GM12864 (cell line): ENCODE measurements at regions not wholly inside any gene's neighbourhood (a gene's known extent, or its start where the extent isn't known, plus 50 kb on each side); places are given as distances from the start of the nearest gene placed in this dataset.
A peak's percentile ranks its signal among the peaks of the same experiment; 100 is the strongest.

Source experiments
- DNase-seq: peaks from one replicate; pipeline ENCODE4 v3.0.0-alpha.2; 2011; ENCODE audit warnings: low read depth
- H3K4me3 ChIP-seq: 2 replicates; pipeline ENCODE4 v1.5.1; 2011; ENCODE audit warnings: mild to moderate bottlenecking, low read depth, low read length, control low read depth
- TF ChIP-seq, protein P1 (sequence below): IDR thresholded peaks from 2 replicates; pipeline ENCODE4 v1.5.1; 2011; ENCODE audit warnings: low read depth, mild to moderate bottlenecking, moderate library complexity, low read length, control low read depth, inconsistent platforms; ENCODE audit errors: missing control alignments

DNA sequence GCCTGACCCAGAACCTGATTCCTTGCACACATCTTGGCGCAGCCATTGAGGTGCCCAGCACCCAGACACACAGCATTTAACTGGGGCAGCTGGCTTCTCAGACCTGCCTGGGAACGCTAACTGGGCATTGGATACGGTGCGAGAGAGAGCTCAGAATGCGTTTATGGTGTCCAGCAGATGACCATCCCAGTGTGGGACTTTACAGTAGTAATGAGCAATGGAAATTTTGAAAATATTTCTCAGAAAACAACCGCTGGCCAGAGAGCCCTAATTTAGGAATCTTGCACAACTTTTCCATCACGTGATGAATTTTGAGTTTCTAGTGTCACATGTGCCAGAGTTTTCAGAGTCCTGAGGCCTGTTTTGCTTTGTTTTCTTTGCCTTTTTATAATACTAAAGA lies 78.2 kb upstream of the SEC61G start:
- DNase-seq = no peak
- TF ChIP-seq, protein P1, sequence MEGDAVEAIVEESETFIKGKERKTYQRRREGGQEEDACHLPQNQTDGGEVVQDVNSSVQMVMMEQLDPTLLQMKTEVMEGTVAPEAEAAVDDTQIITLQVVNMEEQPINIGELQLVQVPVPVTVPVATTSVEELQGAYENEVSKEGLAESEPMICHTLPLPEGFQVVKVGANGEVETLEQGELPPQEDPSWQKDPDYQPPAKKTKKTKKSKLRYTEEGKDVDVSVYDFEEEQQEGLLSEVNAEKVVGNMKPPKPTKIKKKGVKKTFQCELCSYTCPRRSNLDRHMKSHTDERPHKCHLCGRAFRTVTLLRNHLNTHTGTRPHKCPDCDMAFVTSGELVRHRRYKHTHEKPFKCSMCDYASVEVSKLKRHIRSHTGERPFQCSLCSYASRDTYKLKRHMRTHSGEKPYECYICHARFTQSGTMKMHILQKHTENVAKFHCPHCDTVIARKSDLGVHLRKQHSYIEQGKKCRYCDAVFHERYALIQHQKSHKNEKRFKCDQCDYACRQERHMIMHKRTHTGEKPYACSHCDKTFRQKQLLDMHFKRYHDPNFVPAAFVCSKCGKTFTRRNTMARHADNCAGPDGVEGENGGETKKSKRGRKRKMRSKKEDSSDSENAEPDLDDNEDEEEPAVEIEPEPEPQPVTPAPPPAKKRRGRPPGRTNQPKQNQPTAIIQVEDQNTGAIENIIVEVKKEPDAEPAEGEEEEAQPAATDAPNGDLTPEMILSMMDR = no peak
- no peak overlapping the region for H3K4me3 ChIP-seq

DNA sequence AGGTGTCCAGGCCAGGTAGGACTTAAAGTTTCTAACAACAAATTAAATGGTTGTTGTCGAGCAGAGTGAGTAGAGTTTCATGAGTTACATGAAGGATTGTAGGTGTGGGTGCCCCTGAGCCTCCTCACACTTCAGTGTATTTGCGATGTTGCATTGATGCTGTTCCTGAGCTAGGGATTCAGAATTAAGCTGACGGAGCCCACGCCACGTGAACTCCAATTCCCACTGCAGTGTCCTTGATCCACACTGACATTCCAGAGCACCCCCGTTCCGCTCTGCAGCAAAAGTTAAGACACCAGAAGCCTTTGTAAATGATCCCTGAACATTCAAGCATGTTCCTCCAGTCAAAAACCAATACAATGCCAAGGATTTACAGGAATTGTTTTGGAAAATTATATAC lies 78.8 kb upstream of the SEC61G start:
- DNase-seq = no peak
- H3K4me3 ChIP-seq = no peak overlapping the region
- TF ChIP-seq, protein P1 = no peak

DNA sequence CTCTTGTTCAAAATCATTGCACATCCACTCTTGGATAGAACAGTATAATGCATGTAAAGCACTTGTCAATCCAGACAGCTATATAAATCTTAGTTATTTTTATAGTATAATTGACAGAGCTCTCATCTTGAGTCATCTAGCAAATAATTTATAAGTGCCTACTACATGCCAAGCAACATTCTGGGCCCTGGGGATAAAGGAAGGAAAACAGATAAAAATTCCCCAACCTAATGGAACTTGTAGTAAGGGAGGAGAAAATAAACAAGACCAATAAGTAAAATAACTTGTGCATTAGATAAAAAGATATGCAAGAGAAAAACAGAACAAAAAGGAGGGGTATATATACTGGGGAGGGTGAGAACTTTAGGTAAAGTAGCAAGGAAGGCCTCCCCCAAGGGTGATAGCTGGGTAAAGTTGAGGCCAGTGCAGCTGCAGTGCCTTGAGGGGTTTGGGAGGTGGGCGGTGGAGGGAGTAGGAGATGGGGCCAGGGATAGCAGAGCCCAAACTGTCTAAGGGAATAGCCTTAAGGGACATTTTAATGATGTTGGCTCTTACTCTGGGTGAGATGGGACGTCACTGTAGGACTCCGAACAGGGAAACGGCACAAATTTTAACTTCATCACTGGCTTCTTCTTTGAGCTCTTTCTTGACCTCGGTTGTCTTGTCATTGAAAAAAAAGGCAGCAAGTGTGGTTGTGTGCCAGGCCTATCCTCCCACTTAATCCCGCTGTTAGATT lies 79.3 kb upstream of the SEC61G start:
- H3K4me3 ChIP-seq = no peak overlapping the region
- TF ChIP-seq, protein P1 = no peak
- DNase-seq = no peak

DNA sequence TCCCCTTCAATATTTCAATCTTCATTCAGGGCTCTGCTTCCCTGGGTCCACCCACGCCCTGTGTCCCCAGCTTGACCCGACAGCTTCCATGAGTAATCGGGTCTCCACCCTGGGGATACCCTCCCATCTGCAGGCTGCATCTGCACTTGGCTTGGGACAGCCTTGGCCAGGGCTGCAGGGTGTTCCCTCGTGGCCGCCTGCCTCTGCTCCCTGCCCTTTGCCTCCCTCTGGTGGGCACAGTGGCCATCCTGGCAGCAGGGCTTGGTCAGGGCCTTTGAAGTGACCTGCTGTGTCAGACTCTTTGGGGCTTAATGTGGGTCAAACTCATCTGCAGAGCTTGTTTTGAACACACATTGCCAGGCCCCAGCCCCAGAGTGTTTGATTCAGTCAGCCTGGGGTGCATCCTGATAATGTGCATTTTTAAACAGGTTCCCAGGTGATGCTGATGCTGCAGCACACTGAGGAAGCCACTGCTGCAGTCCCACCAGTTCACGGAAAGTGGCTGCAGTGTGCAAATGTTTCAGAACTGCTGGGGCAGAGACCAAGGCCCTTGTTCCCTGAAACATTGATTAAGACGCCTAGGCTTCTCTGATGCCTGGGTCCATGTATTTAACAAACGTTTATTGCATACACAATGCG lies 80.7 kb upstream of the SEC61G start:
- TF ChIP-seq, protein P1 = peak; percentile 31
- DNase-seq = no peak
- no peak overlapping the region for H3K4me3 ChIP-seq

DNA sequence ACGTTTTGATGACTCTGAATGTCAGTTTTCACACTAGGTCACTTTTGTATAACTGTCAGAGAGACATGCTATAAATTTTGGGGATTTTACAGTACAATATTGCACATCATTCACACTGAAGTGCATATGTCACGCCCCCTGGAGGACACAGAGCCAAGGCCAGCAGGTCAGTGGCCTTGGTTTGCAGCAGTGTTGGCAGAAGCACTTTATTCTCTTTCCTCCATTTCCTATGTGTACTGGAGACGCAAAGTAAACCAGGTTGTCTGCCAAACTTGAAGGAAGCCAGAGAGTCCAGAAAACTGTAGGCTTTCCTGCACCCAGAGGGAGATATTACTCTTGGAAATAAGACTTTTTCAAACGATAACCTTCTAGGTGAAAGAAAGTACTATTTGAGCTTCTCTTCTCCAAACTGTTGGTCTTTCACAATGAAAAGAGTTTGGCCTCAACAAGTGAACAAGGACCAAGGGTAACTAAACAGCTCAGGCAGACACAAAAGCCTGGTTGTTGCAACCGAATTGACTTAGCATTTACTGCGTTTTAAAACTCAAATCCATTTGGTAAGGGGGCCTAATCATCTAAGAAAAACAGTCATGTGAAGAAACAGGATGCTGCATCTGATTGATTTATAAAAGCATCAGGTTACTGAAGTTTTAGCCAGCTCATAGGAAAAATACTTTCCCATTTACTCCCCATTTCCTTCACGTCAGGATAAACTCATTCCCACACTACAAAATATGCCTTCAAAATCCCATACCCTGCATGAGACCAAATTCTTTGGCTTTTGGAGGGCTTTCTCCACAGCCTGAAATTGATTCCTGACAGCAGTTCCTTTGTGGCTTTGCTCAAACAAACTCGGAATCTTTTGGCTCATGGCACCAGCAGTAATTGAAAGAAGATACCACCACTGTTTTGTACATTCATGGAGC lies 83.0 kb upstream of the SEC61G start:
- no peak overlapping the region for H3K4me3 ChIP-seq
- DNase-seq = no peak
- TF ChIP-seq, protein P1 = peak; percentile 53

DNA sequence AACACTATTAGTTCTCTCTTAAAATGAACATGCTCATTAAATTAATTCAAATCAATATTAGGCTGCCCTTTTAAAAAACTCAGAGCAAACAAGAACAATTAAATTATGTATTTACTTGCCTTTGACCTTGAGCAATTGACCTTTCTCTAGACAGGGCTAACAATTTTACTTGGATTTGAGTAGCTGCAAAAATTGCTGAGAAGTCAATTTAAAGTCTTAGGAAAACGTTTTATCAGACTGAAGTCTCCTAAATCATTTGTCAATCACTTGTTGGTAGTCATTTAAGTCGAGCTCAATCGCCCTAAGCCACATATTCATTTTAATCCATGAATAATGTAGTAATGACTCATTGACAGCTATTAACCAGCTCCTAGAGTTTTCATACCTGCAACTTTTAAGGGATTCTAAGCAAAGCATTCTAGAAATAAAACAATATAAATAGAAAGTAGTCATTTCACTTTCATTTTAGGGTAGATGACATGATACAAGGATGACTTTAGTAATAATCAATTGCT lies 84.9 kb upstream of the SEC61G start:
- no peak overlapping the region for H3K4me3 ChIP-seq
- TF ChIP-seq, protein P1 = no peak
- DNase-seq = no peak
